Adrenal gland (tissue), 9 donors: ENCODE measurements at regions not wholly inside any gene's neighbourhood (a gene's known extent, or its start where the extent isn't known, plus 50 kb on each side); places are given as distances from the start of the nearest gene placed in this dataset.

Experiments
- DNase-seq, 7 donors: peaks; one replicate each; pipeline ENCODE4 v3.0.0-alpha.2; 2019 to 2020
- H3K27ac ChIP-seq, 5 donors: fragments of 200-600 bp; sonication (generic) in 4 of 5; 1 replicate in 3 of 5; 2 replicates in 2 of 5; pipeline versions ENCODE4 v1.5.1 to v1.8.0; 2016 to 2020; ENCODE audit warnings: mild to moderate bottlenecking in 1 of 5
- H3K27me3 ChIP-seq: fragments of 200-600 bp; 2 replicates; pipeline ENCODE4 v1.8.0; 2021
- H3K36me3 ChIP-seq, 2 donors: fragments of 200-600 bp; replicated peaks in 1 of 2; 1 replicate in 1 of 2; 2 replicates in 1 of 2; pipeline versions ENCODE4 v1.5.1 to v1.8.0; 2018 to 2022
- H3K4me1 ChIP-seq, 2 donors: fragments of 200-600 bp; replicated peaks in 1 of 2; 1 replicate in 1 of 2; 2 replicates in 1 of 2; pipeline versions ENCODE4 v1.5.1 to v1.8.0; 2018 to 2021
- H3K4me3 ChIP-seq, 4 donors: fragments of 200-600 bp; sonication (generic) in 3 of 4; one replicate each; pipeline ENCODE4 v1.5.1; 2016 to 2018
- H3K9me3 ChIP-seq, 3 donors: fragments of 200-600 bp; sonication (generic) in 1 of 3; replicated peaks in 1 of 3; 1 replicate in 2 of 3; 2 replicates in 1 of 3; pipeline versions ENCODE4 v1.5.1 to v1.8.0; 2016 to 2021
- CTCF ChIP-seq, 6 experiments: fragments of 450-650 bp in 4 of 6; fragments of 200-600 bp in 2 of 6; sonication (generic) in 1 of 6; IDR thresholded peaks; 1 replicate in 5 of 6; 2 replicates in 1 of 6; pipeline versions ENCODE4 v1.5.1 to v1.8.0; 2016 to 2021; ENCODE audit warnings: antibody characterized with exemption in 6 of 6, mild to moderate bottlenecking in 2 of 6, moderate library complexity in 1 of 6
- POLR2A ChIP-seq, 2 donors: fragments of 450-650 bp; IDR thresholded peaks; one replicate each; pipeline ENCODE4 v1.6.1; 2017; ENCODE audit warnings: antibody characterized with exemption in 2 of 2, mild to moderate bottlenecking in 2 of 2, moderate library complexity in 1 of 2
- WGBS, 4 donors: extraction: QIAGEN DNeasy Blood & Tissue Kit in 2 of 4; methylation state at CpG; one replicate each; pipeline versions ENCODE4 v1.1.5 to v1.1.7; 2013 to 2017; 5-methylcytosine and 5-hydroxymethylcytosine counted together
- intact Hi-C, 2 donors: fragments of 100-400 bp; cut with DNase I; formaldehyde crosslinking; loops; one replicate each; pipeline versions ENCODE4 v1.14.1 to v1.15.0; 2022 to 2023
- donor health status: healthy with polysubstance abuse.
- donor health status: Bipolar disorder and iron deficiency.
- donor health status: DM: yes; HTN: yes; CAD: no.
- donor health status: DM: no; HTN: no; CAD: no.
- donor health status: DM: no; HTN: no; CAD: no.

GRCh38 chr1:3986686-3987218, 86.7 kb upstream of the C1orf174 start:
- WGBS, 4 donors = 65 to 79% (median 73%) methylated on average over 5 to 13 of the region's 13 CpGs
- no peak overlapping the region for H3K27ac ChIP-seq
- H3K4me3 ChIP-seq = no peak overlapping the region
- DNase-seq = no peak
- no peaks in the 10 kb centered on the region for H3K4me1 ChIP-seq
- H3K36me3 ChIP-seq = no peaks in the 10 kb centered on the region
- no peaks in the 10 kb centered on the region for H3K9me3 ChIP-seq
- intact Hi-C loops = no loop called here
- H3K27me3 ChIP-seq = no peaks in the 10 kb centered on the region
- no peak for TF ChIP-seq CTCF (IDR thresholded peaks at IDR 0.05)
- no peak for TF ChIP-seq POLR2A (IDR thresholded peaks at IDR 0.05)

- TF ChIP-seq POLR2A (IDR thresholded peaks at IDR 0.05) (no peak), CTCF (IDR thresholded peaks at IDR 0.05) (no peak)
- DNase-seq = no peak
Measured at GRCh38 chr1:3987669-3988235, 87.7 kb upstream of the C1orf174 start.

GRCh38 chr1:3988431-3988830, 88.4 kb upstream of the C1orf174 start:
- Histone ChIP-seq H3K9me3 (no peaks in the 10 kb centered on the region), H3K36me3 (no peaks in the 10 kb centered on the region), H3K27me3 (no peaks in the 10 kb centered on the region), H3K27ac (no peak overlapping the region), H3K4me3 (no peak overlapping the region), H3K4me1 (no peaks in the 10 kb centered on the region)
- TF ChIP-seq POLR2A (IDR thresholded peaks at IDR 0.05) = no peak
- 77 to 90% (median 82%) methylated on average over 6 to 7 of the region's 7 CpGs for WGBS, 4 donors
- no peak for DNase-seq
- intact Hi-C loops = no loop called here

More at GRCh38 chr1:3987669-3988235, 87.7 kb upstream of the C1orf174 start:
- WGBS, 4 donors = 60 to 73% (median 61%) methylated on average over 1 to 2 of the region's 2 CpGs; no CpG with 5 or more reads in 1 of the 4 donors
- Histone ChIP-seq H3K36me3 (no peaks in the 10 kb centered on the region), H3K4me1 (no peaks in the 10 kb centered on the region), H3K4me3 (no peak overlapping the region), H3K27me3 (no peaks in the 10 kb centered on the region), H3K9me3 (no peaks in the 10 kb centered on the region), H3K27ac (no peak overlapping the region)
- intact Hi-C loops = no loop called here

- DNase-seq = no peak
- no peaks in the 10 kb centered on the region for H3K27me3 ChIP-seq
- WGBS, 4 donors = 82 to 88% (median 85%) methylated on average over 2 of the region's 2 CpGs
- H3K27ac ChIP-seq = no peak overlapping the region
- H3K36me3 ChIP-seq = no peaks in the 10 kb centered on the region
- H3K4me3 ChIP-seq = no peak overlapping the region
- no peaks in the 10 kb centered on the region for H3K9me3 ChIP-seq
- intact Hi-C loops = no loop called here
- no peaks in the 10 kb centered on the region for H3K4me1 ChIP-seq
- TF ChIP-seq POLR2A (IDR thresholded peaks at IDR 0.05) = no peak
- TF ChIP-seq CTCF (IDR thresholded peaks at IDR 0.05) = no peak
Measured at GRCh38 chr1:3989465-3989864, 89.4 kb upstream of the C1orf174 start.

GRCh38 chr1:3992103-3992556, 92.1 kb upstream of the C1orf174 start:
- Histone ChIP-seq H3K4me1 (no peaks in the 10 kb centered on the region), H3K36me3 (no peaks in the 10 kb centered on the region), H3K27me3 (no peaks in the 10 kb centered on the region), H3K9me3 (no peaks in the 10 kb centered on the region), H3K27ac (no peak overlapping the region), H3K4me3 (no peak overlapping the region)
- no peak for DNase-seq
- intact Hi-C loops = no loop called here
- WGBS, 4 donors = 79 to 93% (median 90%) methylated on average over 2 of the region's 2 CpGs
- TF ChIP-seq CTCF (IDR thresholded peaks at IDR 0.05) (no peak), POLR2A (IDR thresholded peaks at IDR 0.05) (no peak)
